Right lung (tissue), 2 donors: ENCODE measurements at regions not wholly inside any gene's neighbourhood (a gene's known extent, or its start where the extent isn't known, plus 50 kb on each side); places are given as distances from the start of the nearest gene placed in this dataset.

Source experiments
- DNase-seq, 2 donors: peaks; one replicate each; pipeline ENCODE4 v3.0.0-alpha.2; 2013

DNA sequence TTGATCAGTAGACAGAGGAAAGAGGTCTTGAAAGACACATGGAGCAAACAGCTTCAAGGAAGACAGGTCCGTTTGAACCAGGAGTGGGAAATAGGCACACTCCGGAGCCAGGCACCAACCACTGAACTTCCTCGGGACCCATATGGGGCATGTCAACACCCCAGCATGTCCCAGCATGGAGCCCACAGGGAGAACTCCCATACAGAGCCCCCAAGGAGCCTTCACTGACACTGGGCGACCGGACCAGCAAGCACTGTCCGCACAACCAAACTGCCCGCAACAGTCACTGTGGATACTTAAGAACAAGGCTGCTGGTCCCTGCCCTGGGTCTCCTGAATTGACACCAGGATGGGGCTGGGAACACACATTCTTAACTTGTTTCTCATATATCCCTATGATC lies 286.2 kb upstream of the SALL3 start:
- no peak for DNase-seq

DNA sequence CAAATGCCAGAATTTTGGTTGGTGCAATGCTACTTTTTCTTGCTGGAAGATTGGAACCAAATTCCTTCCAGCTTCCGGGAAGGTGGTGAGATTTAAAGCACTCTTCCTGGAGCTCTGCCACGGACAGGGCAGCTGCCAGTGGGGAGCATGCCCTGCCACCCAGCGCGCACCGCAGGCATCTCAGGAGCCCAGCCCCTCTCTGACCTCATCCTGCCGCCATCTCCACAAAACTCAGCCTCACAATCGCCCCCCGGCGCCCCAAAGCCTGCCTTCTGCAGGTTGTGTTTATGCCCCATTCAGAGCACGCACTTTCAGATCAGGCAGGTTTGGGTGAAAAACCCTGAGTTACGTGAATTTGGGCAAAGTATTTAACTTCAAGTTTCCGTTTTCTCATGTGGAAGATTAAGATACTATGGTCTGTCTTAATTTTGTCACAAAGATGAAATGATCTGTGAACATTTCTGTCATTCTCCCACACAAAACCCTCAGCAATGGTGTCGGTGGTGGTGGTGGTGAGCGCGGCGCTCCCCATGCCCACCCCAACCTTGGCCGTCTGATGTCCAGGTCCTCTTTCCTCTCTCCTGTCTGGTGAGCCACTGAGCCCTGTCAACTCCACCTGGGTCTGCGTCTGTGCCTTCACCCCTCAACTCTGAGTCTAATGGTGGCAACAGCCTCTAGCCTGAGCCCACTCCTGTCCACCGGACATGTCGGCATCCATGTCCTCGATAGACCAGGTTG lies 282.8 kb upstream of the SALL3 start:
- no peak for DNase-seq

DNA sequence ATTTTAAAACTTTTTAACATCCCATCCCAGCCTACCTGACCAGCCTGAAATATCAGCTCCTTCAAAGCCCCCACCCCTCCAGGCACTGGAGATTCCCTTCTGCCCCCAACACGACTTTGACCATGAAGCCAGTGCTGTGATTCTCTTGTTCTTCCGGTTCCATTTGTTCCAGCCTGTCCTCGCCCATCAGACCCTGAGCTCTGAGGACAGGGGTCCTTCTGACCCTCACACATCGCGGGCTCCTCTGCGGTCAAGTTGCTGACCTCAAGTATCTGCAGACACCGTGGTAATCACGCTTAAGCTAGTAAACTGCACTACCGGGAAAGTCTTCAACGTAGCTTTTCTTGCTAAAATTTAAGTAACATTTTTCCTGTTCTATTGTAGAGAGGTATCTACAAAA lies 282.2 kb upstream of the SALL3 start:
- DNase-seq, result no peak

DNA sequence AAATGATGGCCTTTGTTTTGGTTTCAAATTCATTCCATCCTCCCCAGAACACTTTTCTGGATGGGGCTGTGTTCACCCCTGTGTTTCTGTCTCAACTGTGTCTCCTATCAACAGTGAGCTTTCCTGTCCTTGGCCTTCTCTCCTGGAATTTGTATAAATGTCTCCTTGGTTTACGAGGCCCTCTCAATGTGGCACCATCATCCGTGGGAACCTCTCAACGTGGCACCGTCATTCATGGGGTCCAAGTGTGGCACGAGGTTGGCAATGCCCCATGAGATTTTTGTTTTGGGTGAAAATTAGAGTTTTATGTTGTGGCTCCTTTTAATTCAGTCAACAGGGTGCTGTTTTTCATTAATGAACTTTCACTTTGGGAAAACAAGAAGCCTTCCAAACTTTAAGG lies 280.7 kb upstream of the SALL3 start:
- no peak for DNase-seq

DNA sequence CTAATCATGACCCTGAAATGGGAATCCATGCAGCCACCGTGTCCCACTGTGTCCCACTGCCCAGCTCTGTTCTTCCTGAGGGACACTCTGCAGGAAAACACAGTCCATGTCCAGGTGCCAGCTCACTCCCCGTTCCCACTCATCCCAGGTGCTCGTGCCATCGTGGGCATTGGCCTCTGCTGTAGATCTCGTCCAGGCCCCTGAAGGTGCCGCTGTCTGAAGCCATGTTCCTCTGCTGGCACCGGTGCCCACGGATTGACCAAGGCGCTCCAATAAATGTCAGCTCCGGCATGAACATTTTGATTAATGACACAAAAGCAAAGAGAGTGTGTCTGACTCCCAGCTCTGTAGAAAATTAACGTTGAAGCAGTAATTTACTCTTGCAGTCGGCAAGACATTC lies 280.1 kb upstream of the SALL3 start:
- no peak for DNase-seq

DNA sequence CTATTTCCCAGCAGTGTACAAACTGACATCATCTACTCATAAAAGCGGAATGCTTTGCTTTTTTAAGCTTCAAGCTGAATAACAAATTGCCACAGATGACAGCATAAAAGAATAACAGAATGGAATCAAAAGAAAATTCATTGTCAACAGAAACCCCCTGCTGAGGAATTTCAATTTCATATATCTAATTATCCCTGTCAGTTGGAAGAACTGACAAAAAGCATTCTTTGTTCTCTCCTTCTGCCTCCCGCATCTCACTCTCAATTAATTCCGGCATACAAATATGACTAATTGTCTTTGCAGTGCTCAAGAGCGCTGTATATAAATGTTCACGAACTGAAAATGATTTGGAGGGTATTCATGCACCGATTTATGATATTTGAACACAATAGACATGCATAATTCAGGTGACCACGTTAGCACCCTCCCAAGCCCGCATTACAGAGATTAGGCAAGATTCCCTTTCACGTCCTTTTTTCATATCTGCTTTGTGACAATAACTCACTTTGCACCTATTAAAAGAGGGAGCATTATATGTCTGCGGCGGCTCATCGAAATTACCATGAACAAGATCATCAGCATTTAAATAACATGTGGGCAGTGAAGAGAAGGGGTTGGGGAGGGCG lies 277.7 kb upstream of the SALL3 start:
- DNase-seq, result no peak

DNA sequence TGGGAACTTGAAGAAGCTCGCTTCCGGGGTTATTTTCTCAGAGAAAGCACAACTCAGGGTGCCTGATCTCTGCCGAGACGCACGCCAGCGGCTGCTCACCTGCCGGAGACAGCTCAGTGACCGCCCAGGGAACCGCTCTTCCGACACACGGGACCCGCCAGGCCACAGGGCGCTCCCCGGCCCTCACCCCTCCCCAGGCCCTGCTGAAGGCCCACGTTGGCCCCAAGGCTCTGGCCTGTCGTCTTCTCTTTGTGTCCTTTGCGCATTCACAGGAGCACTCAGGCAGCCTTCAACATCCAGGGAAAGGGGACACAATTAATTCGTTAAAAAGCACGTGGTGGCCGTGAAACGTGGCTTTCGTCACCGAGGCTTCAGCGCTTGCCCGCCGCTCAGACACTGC lies 276.3 kb upstream of the SALL3 start:
- DNase-seq, result no peak

DNA sequence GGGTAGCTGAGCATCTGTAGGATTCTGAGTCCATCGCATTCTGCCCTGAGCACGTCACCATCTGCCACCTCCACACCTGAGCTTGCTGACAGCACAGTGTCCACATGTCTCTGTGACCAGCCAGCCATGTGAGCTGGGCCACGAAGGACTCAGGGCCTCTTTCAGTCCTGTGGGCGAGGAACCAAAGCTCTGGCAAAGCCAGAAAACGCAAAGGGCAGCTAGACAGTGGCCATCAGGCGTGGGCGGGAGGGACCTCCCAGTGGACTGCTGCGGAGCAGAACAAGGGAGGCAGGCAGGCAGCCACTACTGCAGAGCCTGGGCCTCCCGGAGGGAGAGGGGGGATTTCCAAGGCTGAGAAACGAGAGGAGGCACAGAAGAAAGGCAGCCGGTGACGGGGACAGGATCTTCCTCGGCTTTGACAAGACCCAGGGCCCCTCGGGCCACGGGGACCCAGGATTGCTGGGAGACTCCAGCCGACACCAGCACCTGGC lies 274.6 kb upstream of the SALL3 start:
- no peak for DNase-seq

DNA sequence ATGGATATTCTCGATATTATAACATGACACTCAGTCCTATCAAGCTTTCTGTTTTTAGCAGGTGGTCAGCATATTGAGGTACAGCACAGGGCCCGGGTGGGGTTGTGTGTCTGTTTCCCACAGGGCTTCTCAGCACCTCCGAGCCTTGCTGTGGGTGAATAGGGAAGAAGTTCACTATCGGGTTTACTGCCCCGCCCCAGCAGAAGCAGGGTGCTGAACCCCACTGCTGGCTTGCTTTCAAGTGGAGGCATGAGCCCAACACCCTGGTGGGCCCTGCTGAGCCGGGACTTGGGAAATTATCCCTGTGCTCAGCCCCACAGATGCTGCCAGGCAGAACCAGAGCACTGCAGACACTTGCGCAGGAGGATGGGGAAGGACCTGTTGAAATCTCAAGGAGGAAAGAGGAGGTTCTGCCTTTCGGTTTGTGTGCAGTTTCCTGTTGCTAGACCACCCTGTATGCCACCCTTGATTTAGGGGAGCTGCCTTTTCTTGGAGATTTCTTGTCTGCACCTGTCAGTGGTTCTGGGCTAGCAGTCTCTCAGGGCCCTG lies 270.3 kb upstream of the SALL3 start:
- DNase-seq, result no peak

DNA sequence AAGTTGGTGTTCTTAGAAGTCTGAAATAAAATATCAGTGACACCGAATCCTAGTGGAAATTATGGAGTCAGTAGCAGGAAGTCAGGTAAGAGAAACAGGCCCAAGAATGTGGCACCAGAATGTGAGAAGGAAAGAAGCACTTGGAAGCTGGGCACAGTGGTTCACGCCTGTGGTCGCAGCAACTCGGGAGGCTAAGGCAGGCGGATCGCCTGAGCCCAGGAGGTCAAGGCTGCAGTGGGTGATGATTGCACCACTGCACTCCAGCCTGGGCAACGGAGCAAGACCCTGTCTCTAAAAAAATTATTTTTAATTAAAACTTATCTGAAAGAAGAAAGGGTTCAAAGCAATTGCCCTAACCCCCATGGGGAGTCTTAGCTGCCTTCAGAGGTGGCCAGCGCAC lies 268.3 kb upstream of the SALL3 start:
- DNase-seq, result no peak

DNA sequence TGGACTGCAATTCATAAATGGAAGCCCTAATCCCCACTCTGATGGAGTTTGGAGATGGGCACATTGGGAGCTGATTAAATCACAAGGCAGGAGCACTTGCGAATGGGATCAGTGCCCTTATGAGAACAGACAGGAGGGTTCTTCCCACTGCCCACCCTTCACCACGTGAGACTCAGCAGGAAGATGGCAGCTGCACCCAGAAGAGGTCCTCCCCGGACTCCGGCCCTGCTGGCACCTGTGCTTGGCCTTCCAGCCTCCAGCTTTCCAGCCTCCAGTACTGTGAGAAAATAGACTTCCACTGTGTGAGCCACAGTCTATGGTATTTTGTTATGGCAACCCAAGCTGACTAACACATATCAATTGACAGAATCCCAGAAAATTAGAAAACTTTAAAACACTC lies 267.6 kb upstream of the SALL3 start:
- no peak for DNase-seq

DNA sequence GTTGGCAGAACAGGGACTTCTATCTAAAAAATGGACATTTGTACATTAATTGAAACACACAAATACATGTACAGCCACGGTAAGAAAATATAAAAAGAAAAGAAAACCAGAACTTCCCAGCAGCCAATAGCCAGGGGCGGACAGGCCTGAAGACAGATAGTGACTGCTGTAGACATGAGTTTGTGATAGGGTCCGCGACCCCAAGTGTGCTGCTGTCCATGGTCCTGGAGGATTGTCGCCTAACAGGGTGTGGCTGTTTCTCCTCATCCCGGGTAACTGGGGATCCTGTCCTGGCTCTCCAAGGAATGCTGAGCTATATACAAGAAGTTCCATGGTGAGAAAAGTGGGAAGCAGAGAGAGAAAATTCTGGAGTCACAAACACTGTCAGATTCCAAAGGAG lies 266.5 kb upstream of the SALL3 start:
- peak in 1 of 2 donors; percentile 6 for DNase-seq

DNA sequence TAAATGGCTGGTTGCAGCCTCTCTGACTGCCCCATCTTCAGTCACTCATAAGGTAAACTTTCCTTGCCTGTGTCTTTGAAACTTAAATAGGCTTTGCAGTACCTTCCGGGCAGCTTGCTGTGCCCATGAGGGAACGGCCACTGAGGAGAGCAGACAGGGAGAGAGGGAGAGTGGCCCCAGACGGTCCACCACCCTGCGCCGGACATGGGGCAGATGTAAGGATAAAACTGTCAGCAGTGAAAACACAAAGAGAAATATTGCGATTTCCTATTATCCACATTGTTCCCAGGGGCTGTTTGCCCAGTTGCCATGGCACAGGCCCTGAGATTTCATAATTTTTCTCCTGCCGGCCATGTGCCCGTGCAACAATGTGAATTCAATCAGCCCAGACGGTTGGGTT lies 265.9 kb upstream of the SALL3 start:
- no peak for DNase-seq

DNA sequence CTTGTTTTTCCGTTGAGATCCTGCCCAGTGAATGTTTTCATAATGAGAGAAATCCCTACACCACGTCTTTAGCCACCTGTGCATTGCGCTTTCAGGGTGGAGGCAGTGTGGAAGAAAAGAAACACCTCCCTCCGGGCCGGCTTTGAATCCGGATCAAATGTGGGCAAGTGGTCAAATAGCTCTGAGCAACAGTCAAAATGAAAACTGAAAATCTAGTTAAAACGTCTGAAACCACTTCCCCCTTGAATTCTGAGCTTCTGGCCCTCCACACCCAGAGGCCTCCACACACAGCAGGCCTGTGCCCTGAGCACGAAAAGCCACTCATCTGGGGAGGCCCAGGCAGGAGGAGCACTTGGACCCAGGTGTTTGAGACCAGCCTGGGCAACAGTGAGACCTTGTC lies 263.6 kb upstream of the SALL3 start:
- DNase-seq, result no peak

DNA sequence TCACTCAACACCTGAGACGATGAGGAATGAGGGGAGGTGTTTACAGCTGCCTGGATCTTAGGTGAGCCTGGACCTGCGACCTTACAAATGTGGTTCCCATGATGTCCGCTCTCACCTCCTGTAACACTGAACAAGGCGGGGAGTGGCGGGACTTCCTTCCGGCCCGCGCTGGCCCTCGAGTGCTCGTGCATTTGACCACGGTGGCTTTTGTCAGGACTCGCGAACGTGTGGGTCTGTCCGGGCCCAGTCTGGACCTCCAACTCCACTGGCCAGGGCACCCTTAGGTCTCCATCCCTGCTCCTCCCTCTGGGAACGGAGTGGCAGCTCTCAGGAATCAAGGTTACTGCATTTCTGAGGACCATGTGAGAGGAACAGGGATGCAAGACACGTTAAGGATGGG lies 263.0 kb upstream of the SALL3 start:
- no peak for DNase-seq

DNA sequence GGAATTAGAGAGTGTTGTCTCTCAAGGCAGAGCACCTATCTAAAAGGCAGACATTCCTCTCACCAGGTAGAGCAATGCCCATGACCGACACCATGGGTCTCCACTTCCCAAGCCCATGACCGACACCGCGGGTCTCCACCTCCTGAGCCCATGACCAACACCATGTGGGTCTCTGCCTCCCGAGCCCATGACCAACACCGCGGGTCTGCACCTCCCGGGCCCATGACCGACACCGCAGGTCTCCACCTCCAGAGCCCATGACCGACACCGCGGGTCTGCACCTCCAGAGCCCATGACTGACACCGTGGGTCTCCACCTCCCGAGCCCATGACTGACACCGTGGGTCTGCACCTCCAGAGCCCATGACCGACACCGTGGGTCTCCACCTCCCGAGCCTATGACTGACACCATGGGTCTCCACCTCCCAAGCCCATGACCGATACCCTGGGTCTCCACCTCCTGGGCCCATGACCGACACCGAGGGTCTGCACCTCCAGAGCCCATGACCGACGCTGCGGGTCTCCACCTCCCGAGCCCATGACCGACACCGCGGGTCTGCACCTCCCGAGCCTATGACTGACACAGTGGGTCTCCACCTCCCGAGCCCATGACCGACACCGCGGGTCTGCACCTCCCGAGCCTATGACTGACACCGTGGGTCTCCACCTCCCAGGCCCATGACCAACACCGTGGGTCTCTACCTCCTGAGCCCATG lies 262.4 kb upstream of the SALL3 start:
- no peak for DNase-seq

DNA sequence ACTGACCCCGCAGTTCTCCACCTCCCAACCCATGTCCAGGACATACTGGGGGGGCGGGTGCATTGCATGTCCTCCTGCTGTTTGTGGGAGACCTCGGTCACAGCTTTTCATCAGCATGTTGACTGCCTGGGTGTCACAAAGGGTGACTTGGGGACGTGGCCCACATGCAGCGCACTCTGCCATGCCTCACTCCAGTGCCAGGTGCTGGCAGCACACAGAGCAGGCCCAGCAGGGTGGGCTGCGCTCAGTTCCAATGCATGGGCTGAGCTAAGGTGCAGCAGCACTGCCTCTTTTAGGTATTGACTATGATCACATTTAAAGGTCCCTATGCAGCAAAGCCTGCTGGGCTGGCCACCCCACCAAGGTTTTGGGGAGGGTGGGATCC lies 261.9 kb upstream of the SALL3 start:
- DNase-seq, result no peak

DNA sequence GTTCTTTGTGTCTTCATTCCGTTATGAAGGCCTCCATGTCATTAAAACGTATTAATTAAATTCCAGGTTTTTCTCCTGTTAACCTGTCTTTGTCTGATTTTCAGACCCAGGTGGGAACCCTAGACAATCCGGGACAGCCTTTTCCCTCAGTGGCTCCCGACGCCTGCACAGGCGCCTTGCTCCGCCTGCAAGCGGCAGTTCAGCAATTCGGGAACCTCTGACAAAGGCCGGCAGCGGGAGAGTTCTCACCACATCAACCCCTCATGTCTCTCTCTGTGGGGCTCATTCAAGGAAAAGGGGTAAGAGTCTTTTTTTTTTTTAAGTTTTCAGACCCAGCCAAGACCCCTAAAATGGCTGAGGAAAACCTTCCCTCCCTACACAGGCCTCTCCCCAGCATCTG lies 259.8 kb upstream of the SALL3 start:
- no peak for DNase-seq

DNA sequence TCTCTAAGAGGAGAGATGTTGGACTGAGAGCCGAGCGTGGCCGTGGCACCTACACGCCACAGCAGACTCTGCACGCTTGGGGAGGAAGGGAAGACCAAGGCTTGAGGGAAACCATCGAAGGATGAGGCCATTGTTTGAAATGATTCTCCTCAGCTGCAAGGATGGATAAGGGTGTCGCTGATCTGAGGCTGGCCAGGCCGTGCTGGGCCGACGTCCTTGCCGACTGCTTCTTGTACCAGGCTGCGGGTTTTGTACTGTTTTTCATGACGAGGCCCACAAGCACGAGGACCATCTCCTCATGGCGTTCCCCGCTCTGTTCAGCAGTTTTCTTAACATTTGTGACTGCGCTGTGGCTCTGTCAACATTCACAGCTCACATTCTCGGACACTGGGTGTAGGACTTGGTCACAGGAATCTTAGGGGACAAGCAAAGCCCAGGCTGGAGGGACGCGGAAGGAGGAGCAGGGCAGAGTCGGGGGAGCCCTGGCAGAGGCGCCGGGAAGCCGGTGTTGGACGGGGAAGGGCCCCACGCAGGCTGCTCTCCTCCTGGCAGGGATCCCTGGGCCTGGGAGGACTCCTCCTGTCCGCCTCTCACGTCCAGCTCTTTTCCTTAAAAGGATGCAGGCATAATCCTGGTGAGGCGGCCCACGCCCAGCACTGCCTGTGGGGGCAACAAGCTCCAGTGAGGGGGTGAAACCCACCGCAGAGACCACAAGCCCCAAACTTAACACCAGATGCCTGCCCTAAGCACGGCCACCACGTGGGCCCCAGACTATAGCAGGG lies 259.0 kb upstream of the SALL3 start:
- DNase-seq, result peak; percentile 7 to 13

DNA sequence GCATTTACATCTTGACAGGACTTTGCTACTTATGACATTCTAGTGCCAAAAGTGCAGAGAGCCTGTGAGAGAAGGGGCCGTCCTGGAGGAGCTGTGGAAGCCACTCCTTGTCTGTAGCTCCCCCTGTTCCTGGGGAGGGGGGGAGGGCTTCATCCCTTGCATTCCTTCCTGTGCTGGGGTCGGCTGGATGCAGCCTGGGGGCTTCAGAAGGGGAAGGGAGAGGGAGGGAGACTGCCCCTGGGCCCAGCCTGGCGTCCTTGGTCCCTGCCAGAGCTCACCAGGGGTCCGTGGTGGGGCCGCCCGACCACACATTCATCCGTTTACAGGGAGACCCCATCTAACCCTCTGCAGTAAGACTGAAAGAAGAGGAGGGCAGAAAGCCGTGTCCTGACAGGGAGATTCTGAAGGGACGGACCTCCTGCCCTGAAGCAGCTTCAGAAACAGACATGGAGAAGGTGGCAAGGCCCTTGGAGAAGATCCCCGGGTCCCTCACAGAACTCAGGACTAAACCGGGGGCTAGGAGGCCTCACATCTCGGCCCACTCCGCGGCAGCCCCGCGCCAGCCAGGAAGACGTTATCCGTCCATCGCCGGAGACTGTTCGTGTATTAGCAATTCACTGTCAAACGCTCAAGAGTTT lies 258.3 kb upstream of the SALL3 start:
- no peak for DNase-seq

DNA sequence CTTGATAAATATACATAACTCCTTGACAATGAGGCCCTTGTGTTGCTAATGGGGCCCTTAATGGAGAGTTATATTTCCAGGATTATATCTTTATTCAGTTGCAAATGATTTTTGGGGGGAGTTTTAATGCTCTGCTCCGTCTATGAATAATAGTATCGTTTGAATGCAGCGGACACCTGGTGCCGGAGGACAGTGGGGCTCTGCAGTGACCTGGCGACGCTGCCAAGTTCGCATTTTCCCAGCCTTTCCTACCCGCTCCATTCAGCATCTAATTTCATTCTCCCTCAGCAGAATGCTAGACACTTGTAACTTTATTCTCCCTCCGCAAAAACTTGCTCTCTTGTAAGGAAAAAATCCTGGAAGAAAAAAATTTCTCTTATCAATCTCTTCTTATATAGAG lies 257.6 kb upstream of the SALL3 start:
- no peak for DNase-seq

DNA sequence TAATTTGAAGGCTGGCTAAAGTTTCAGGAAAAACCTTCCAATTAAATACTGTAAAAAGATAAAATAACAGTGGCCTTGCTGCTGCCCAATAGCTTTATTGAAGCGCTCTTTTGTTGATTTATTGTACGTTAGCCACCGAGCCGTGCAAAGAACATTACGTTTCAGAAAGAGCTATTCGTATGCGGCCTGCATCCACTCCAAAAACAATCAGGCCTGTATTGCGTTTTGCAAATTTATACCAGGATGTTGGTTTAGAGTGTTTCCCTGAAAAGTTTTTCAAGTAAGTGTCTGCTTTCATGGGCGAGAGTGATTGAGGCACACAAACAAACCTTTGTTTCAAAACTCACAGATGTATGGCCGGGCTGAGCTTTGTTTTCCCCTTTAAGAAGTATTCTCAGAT lies 257.2 kb upstream of the SALL3 start:
- DNase-seq, result no peak
